ENCODE measurements at regions not wholly inside any gene's neighbourhood (a gene's known extent, or its start where the extent isn't known, plus 50 kb on each side); places are given as distances from the start of the nearest gene placed in this dataset.

GRCh38 chr10:109207361-109207760 lies 716.0 kb downstream of the XPNPEP1 start:
- Histone ChIP-seq H3K36me3 (no peaks in the 10 kb centered on the region), H3K4me3 (no peak overlapping the region), H3K9me3 (peaks cover 0 to 2% (median 0%) of the 10 kb centered on the region in 12 donors), H3K27ac (no peak overlapping the region), H3K4me1 (no peaks in the 10 kb centered on the region), H3K27me3 (no peaks in the 10 kb centered on the region)
- TF ChIP-seq CTCF (IDR thresholded peaks at IDR 0.05), result no peak
- no peak for TF ChIP-seq POLR2A (IDR thresholded peaks at IDR 0.05)
- no peak for DNase-seq
- WGBS, 4 donors, result 39 to 54% (median 45%) methylated on average over 1 of the region's 1 CpG
- intact Hi-C loops (cut with DNase I), result no loop called here
- no peak for ATAC-seq

GRCh38 chr10:109205929-109206585 lies 717.3 kb downstream of the XPNPEP1 start:
- ATAC-seq (no peak), DNase-seq (no peak)
- H3K36me3 ChIP-seq, result no peaks in the 10 kb centered on the region
- no peak overlapping the region for H3K27ac ChIP-seq
- WGBS, 4 donors, result 69 to 78% (median 72%) methylated on average over 3 of the region's 3 CpGs
- no peak overlapping the region for H3K4me3 ChIP-seq
- H3K9me3 ChIP-seq, result peaks cover 0 to 2% (median 0%) of the 10 kb centered on the region in 12 donors
- H3K4me1 ChIP-seq, result no peaks in the 10 kb centered on the region
- TF ChIP-seq POLR2A (IDR thresholded peaks at IDR 0.05), result no peak
- TF ChIP-seq CTCF (IDR thresholded peaks at IDR 0.05), result no peak
- intact Hi-C loops (cut with DNase I), result no loop called here
- H3K27me3 ChIP-seq, result no peaks in the 10 kb centered on the region

- H3K4me3 ChIP-seq, result no peak overlapping the region
- no peaks in the 10 kb centered on the region for H3K36me3 ChIP-seq
- no peaks in the 10 kb centered on the region for H3K27me3 ChIP-seq
- TF ChIP-seq CTCF (IDR thresholded peaks at IDR 0.05), result no peak
- no peak for TF ChIP-seq POLR2A (IDR thresholded peaks at IDR 0.05)
- DNase-seq (no peak), ATAC-seq (no peak)
- H3K9me3 ChIP-seq, result no peaks in the 10 kb centered on the region
- no peak overlapping the region for H3K27ac ChIP-seq
- H3K4me1 ChIP-seq, result no peaks in the 10 kb centered on the region
- intact Hi-C loops (cut with DNase I), result no loop called here
- WGBS, 4 donors, result 56 to 75% (median 62%) methylated on average over 3 of the region's 3 CpGs
These were observed 719.5 kb downstream of the XPNPEP1 start for GRCh38 chr10:109203646-109204353.

- 69 to 79% (median 75%) methylated on average over 3 of the region's 3 CpGs for whole genome bisulfite sequencing, 4 donors
- no peak overlapping the region for H3K27ac ChIP-seq
- intact Hi-C loops (cut with DNase I), result no loop called here
These were observed 721.2 kb downstream of the XPNPEP1 start for GRCh38 chr10:109202111-109202510.

More at GRCh38 chr10:109202111-109202510, 721.2 kb downstream of the XPNPEP1 start:
- peaks cover 0 to 4% (median 0%) of the 10 kb centered on the region in 12 donors for H3K9me3 ChIP-seq
- DNase-seq, result peak in 1 of 5 donors; percentile 13
- H3K4me3 ChIP-seq, result no peak overlapping the region
- H3K4me1 ChIP-seq, result no peaks in the 10 kb centered on the region
- no peak for ATAC-seq
- H3K36me3 ChIP-seq, result no peaks in the 10 kb centered on the region
- H3K27me3 ChIP-seq, result no peaks in the 10 kb centered on the region
- TF ChIP-seq CTCF (IDR thresholded peaks at IDR 0.05) (no peak), POLR2A (IDR thresholded peaks at IDR 0.05) (no peak)

Measured in heart left ventricle (tissue), 16 donors.